ENCODE measurements at regions not wholly inside any gene's neighbourhood (a gene's known extent, or its start where the extent isn't known, plus 50 kb on each side); places are given as distances from the start of the nearest gene placed in this dataset.
"Not testable (repeated sequence)": the region's sequence is repeated elsewhere in the genome, so short reads cannot be mapped to it uniquely, and the experiment has no call there.

DNA sequence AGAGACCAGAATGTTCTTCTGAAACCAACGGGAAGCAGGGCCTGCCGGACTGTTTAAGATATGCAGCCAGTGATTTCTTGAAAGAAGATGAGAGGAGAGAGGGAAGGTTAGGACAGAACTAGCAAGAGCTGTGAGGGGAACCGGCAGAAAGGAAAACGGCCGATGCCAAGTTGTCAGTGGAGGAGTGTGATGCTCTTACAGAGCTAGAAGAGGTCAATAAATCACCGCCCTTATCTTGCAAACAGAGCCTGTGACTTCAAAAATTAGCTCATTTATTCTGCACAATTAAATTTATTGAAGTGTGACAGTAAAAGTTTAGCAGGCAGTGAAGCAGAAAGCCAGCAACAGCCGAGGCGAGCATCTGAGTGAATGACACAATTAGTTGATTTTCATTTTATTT, 509.5 kb upstream of the ID4 start:
- peak; percentile 77 for DNase-seq

DNA sequence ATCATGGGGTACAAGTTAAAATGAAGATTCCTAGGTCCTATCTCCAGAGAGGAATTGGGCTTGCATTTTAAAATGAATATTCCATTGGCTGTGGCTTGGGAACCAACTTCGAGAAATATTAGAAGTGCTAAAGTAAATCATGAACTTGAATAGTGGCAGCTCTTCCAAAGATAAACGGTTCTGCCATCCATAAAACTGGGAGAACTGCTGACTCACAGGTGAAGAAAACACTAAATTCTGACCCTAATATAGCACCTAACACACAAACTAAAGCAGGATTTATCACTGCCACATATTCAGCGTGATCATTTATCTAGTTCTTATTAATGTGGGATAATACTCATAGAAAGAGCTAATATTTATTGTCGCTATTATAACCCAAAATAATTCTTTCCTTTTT, 508.1 kb upstream of the ID4 start:
- DNase-seq: no peak

GRCh38 chr6:19331089-19331488, 506.1 kb upstream of the ID4 start:
- no peak for DNase-seq

DNA sequence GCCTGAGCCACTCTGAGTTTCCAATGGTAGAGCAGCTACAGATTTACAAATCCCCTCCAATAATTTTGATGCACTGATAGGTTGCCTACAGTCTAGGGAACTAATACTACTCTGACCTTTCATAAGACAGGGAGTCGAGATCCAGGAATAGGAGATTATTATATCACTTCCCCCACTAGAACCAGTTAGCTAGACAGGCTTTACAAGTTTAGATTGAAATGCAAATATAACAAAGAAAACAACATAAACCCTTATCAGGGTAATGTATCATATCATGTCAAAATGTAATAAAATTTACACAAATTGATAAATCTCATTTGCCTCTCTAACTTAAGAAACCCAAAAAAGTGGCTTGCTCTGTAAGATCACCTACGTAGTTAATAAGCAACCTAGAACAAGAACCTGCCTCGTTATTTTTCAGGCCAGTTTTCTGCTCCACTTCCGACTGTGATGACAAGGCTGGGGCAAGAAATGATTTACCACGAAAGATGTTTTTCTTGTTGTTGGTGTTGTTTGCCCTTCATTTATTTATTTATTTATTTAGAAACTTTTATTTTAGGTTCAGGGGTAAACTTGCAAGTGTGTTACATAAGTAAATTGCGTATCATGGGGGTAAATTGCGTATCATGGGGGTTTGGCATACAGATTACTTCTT, 504.2 kb upstream of the ID4 start:
- DNase-seq: no peak

DNA sequence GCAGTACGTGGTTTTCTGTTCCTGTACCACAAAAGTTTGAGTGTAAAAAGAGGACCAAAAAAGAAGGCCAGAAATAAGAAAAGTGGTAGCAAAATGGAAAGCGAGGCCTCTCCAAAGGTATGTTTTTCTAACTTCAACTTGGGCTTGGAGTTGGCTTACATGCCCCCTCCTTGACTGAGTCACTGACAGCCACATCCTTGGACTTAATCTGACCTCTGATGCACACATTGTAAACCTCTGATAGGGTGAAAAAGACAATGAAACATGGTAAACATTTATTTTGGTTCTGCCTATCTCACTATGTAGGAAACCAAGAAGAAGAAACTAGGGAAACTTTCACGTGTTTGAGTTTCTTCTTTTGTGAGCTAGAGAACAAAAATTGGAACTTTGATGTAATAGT, 503.2 kb upstream of the ID4 start:
- no peak for DNase-seq

DNA sequence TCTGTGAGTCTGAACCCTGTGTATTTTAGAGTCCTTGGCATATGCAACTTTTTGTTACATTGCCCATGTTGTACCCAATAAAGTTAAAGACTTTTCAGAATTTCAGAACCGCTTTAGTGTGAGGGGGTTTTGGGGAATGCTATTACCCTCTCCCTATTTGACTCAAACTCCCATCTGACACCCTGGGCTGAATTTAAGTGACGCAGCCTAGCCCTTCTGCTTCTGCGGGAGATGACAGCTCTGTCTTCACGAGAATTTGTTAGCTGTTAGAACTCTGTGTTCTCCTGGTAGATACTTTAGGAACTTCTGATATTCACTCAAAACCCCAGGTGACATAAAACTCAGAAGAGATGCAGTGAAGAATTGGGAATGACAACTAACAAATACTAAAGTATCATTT, 500.6 kb upstream of the ID4 start:
- no peak for DNase-seq

GRCh38 chr6:19337101-19337500, 500.1 kb upstream of the ID4 start:
- DNase-seq: no peak

DNA sequence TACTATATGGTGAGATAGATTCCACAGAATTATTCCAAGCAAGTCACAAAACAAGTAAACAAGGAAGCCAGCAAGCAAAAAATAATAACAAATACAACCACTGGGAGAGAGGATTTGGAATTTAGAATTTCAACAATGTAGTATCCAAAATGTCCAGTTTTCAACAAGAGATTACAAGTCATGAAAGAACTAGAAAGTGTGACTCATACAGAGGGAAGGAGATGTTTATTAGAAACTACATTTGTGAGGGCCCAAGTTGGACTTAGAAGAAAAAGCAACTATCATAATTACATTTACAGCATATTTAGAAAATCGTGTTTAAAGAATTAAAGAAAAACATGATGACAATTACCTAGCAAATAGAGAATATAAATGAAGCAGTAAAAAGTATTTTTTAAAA, 494.6 kb upstream of the ID4 start:
- no peak for DNase-seq

DNA sequence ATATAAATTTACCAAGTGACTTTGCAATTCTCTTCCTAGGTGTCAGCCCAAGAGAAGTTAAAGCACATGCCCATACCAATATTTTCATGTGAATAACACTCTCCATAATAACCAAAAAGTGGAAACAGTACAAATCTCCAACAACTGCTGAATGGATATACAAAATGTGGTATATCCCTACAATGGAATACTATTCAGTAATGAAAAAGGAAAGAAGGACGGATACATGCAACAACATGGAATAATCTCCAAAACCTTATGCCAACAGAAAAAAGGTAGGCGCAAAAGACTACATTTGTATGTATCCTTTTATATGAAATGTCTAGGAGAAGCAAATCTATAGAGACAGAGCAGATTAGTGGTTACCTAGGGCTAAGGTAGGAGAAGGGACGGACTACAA, 487.7 kb upstream of the ID4 start:
- DNase-seq: no peak

- no peak for DNase-seq
Observed at GRCh38 chr6:19354181-19354580, 483.0 kb upstream of the ID4 start.

- no peak for DNase-seq
Observed at GRCh38 chr6:19356692-19357091, 480.5 kb upstream of the ID4 start.

DNA sequence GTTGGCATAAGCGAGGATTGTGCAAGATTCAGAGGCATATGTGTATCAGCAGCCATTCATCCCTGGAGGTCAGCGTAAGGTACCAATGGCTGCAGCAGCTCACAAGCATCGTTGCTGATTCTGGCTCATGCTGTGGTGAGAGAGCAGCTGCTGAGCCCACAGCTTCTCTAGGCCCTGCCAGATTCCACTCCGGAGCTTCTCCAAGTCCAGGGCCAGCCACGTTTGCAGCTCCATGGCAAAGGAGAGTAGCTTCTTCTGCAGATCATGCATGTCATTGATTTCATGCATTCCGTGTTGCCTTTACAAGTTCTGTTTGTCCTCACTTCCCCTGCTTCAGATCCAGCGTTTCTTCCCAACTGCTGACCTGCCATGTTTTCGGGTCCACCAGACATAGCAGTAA, 474.8 kb upstream of the ID4 start:
- DNase-seq: no peak

GRCh38 chr6:19368511-19368910, 468.7 kb upstream of the ID4 start:
- DNase-seq: no peak

- DNase-seq: no peak
Observed at GRCh38 chr6:19369785-19370184, 467.4 kb upstream of the ID4 start.

GRCh38 chr6:19370831-19371230, 466.3 kb upstream of the ID4 start:
- no peak for DNase-seq

- no peak for DNase-seq
Observed at GRCh38 chr6:19375613-19376012, 461.6 kb upstream of the ID4 start.

DNA sequence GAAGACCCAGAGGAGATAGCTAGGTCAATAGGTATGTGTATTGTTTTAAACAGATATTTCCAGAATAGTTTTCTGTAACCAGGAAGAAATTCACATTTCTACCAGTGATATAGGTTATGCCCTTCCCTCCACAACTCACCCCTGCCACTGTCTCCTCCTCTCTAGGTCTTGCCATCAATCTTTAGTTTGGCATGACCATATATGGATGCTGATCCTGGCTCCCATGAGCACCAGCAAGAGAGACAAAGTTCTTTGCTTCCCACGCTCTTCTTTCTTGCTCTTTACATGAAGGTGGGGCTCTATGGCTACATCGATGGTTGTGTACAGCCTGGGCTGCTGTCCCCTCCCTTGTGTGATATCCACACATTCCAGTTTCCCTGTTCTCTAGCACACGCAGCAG, 459.4 kb upstream of the ID4 start:
- no peak for DNase-seq

DNA sequence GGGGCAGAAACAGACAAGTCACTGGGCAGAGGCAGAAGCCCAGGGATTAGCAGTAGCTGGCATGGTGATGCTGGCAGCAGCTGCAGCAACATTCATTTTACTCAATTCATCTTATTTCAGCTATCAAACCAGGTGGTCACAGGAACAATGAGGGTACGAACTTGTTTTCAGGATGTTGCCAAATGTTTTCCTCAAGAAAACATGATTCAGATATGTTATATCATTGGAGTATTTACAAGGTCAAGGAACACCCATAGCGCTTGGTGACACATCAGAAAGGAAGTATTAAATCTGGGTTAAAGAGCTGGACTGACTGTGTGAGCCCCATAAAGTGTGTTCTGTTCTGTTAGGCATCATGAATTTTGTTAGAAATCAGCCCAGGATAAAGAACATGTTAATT, 456.9 kb upstream of the ID4 start:
- no peak for DNase-seq

GRCh38 chr6:19382676-19383075, 454.5 kb upstream of the ID4 start:
- DNase-seq: no peak

- no peak for DNase-seq
Observed at GRCh38 chr6:19391926-19392325, 445.2 kb upstream of the ID4 start.

GRCh38 chr6:19394051-19394450, 443.1 kb upstream of the ID4 start:
- DNase-seq: no peak

GRCh38 chr6:19394687-19395086, 442.5 kb upstream of the ID4 start:
- no peak for DNase-seq

DNA sequence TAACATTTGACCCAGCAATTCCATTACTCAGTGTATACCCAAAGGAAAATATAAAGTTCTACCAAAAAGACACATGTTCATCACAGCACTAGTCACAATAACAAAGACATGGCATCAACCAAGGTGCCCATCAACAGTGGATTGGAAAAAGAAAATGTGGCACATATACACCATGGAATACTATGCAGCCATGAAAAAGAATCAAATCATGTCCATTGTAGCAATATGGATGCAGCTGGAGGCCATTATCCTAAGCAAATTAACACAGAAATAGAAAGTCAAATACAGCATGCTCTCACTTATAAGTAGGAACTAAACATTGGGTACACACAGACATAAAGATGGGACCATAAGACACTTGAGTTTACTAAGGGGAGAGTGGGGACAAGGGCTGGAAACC, 441.9 kb upstream of the ID4 start:
- DNase-seq: no peak

GRCh38 chr6:19399406-19399805, 437.8 kb upstream of the ID4 start:
- no peak for DNase-seq

- not testable (repeated sequence) for DNase-seq
Observed at GRCh38 chr6:19404884-19405283, 432.3 kb upstream of the ID4 start.

All from renal pelvis (tissue), 1 donor.